ENCODE measurements at regions not wholly inside any gene's neighbourhood (a gene's known extent, or its start where the extent isn't known, plus 50 kb on each side); places are given as distances from the start of the nearest gene placed in this dataset.

- Histone ChIP-seq H3K27me3 (no peaks in the 10 kb centered on the region), H2AFZ (replicated peaks) (no peak overlapping the region), H3K4me1 (peaks cover 15% of the 10 kb centered on the region), H3K9me3 (ENCODE audit: low read depth) (no peaks in the 10 kb centered on the region), H4K20me1 (ENCODE audit: low read depth) (peaks cover 76% of the 10 kb centered on the region), H3K4me3 (no peak overlapping the region), H3K27ac (no peak overlapping the region), H3K79me2 (ENCODE audit: low read depth) (peaks cover 97% of the 10 kb centered on the region), H3F3A (ENCODE audit: low read depth) (no peaks in the 10 kb centered on the region), H3K36me3 (no peaks in the 10 kb centered on the region), H3K4me2 (no peak overlapping the region), H3K9ac (no peak overlapping the region)
- Mint-ChIP-seq H3K36me3 (peaks cover 2% of the 10 kb centered on the region), H3K9me3 (no peaks in the 10 kb centered on the region), H3K27ac (no peak overlapping the region), H3K27me3 (ENCODE audit: insufficient read depth, low read depth) (no peaks in the 10 kb centered on the region), H3K4me3 (no peak overlapping the region), H3K4me1 (peaks cover 23% of the 10 kb centered on the region)
- DNase-seq (ENCODE audit: low spot score) = no peak
- TF ChIP-seq EZH2phosphoT487 (IDR thresholded peaks at IDR 0.05) = no peak
These were observed 106.2 kb downstream of the ELAPOR2 start for GRCh38 chr7:86953219-86953618.

- Histone ChIP-seq H3F3A (ENCODE audit: low read depth) (no peaks in the 10 kb centered on the region), H3K4me2 (no peak overlapping the region), H3K9ac (no peak overlapping the region), H3K4me1 (peaks cover 20% of the 10 kb centered on the region), H3K27ac (no peak overlapping the region), H3K4me3 (no peak overlapping the region), H3K79me2 (ENCODE audit: low read depth) (peaks cover 97% of the 10 kb centered on the region), H3K36me3 (no peaks in the 10 kb centered on the region), H3K27me3 (no peaks in the 10 kb centered on the region), H2AFZ (replicated peaks) (no peak overlapping the region), H3K9me3 (ENCODE audit: low read depth) (no peaks in the 10 kb centered on the region), H4K20me1 (ENCODE audit: low read depth) (peaks cover 73% of the 10 kb centered on the region)
- H3K27ac Mint-ChIP-seq = no peak overlapping the region
- peaks cover 4% of the 10 kb centered on the region for H3K36me3 Mint-ChIP-seq
- no peak overlapping the region for H3K4me3 Mint-ChIP-seq
- TF ChIP-seq EZH2 (IDR thresholded peaks at IDR 0.05) (no peak), CTCF (IDR thresholded peaks at IDR 0.05) (no peak), EZH2phosphoT487 (IDR thresholded peaks at IDR 0.05) (no peak)
- H3K9me3 Mint-ChIP-seq = no peaks in the 10 kb centered on the region
- H3K4me1 Mint-ChIP-seq = peaks cover 25% of the 10 kb centered on the region
- no peaks in the 10 kb centered on the region for H3K27me3 Mint-ChIP-seq (ENCODE audit: insufficient read depth, low read depth)
- no peak for DNase-seq (ENCODE audit: low spot score)
These were observed 107.6 kb downstream of the ELAPOR2 start for GRCh38 chr7:86951895-86952294.

- Mint-ChIP-seq H3K4me3 (no peak overlapping the region), H3K36me3 (peaks cover 7% of the 10 kb centered on the region), H3K27me3 (ENCODE audit: insufficient read depth, low read depth) (no peaks in the 10 kb centered on the region), H3K4me1 (peaks cover 20% of the 10 kb centered on the region), H3K27ac (no peak overlapping the region), H3K9me3 (no peaks in the 10 kb centered on the region)
- Histone ChIP-seq H3K36me3 (no peaks in the 10 kb centered on the region), H3K27ac (no peak overlapping the region), H3K4me2 (no peak overlapping the region), H3K79me2 (ENCODE audit: low read depth) (peaks cover 97% of the 10 kb centered on the region), H3K9ac (no peak overlapping the region), H3K9me3 (ENCODE audit: low read depth) (no peaks in the 10 kb centered on the region), H2AFZ (replicated peaks) (no peak overlapping the region), H3K4me3 (no peak overlapping the region), H3K4me1 (peaks cover 20% of the 10 kb centered on the region), H3K27me3 (no peaks in the 10 kb centered on the region), H3F3A (ENCODE audit: low read depth) (no peaks in the 10 kb centered on the region), H4K20me1 (ENCODE audit: low read depth) (peaks cover 64% of the 10 kb centered on the region)
- no peak for DNase-seq (ENCODE audit: low spot score)
- no peak for TF ChIP-seq EZH2 (IDR thresholded peaks at IDR 0.05)
- TF ChIP-seq CTCF (IDR thresholded peaks at IDR 0.05) = no peak
- TF ChIP-seq EZH2phosphoT487 (IDR thresholded peaks at IDR 0.05) = no peak
These were observed 108.5 kb downstream of the ELAPOR2 start for GRCh38 chr7:86950944-86951343.

GRCh38 chr7:86950360-86950759 is 109.1 kb downstream of the ELAPOR2 start:
- H3K4me2 ChIP-seq = no peak overlapping the region
- H3K36me3 ChIP-seq = no peaks in the 10 kb centered on the region
- H3F3A ChIP-seq (ENCODE audit: low read depth) = no peaks in the 10 kb centered on the region
- TF ChIP-seq CTCF (IDR thresholded peaks at IDR 0.05) (no peak), EZH2 (IDR thresholded peaks at IDR 0.05) (no peak), EZH2phosphoT487 (IDR thresholded peaks at IDR 0.05) (no peak)
- no peak for DNase-seq (ENCODE audit: low spot score)
- no peaks in the 10 kb centered on the region for H3K27me3 ChIP-seq
- no peak overlapping the region for H3K9ac ChIP-seq
- no peaks in the 10 kb centered on the region for H3K27me3 Mint-ChIP-seq (ENCODE audit: insufficient read depth, low read depth)
- no peak overlapping the region for H3K27ac Mint-ChIP-seq
- H3K9me3 ChIP-seq (ENCODE audit: low read depth) = no peaks in the 10 kb centered on the region
- no peak overlapping the region for H3K4me3 Mint-ChIP-seq
- H3K27ac ChIP-seq = no peak overlapping the region
- peaks cover 17% of the 10 kb centered on the region for H3K4me1 Mint-ChIP-seq
- H3K4me1 ChIP-seq = peaks cover 20% of the 10 kb centered on the region
- no peak overlapping the region for H3K4me3 ChIP-seq
- no peak overlapping the region for H2AFZ ChIP-seq (replicated peaks)
- peaks cover 97% of the 10 kb centered on the region for H3K79me2 ChIP-seq (ENCODE audit: low read depth)
- H3K9me3 Mint-ChIP-seq = no peaks in the 10 kb centered on the region
- H4K20me1 ChIP-seq (ENCODE audit: low read depth) = peaks cover 58% of the 10 kb centered on the region
- H3K36me3 Mint-ChIP-seq = peaks cover 8% of the 10 kb centered on the region
